HG02759 (cell line): ENCODE measurements at regions not wholly inside any gene's neighbourhood (a gene's known extent, or its start where the extent isn't known, plus 50 kb on each side); places are given as distances from the start of the nearest gene placed in this dataset.
A peak's percentile ranks its signal among the peaks of the same experiment; 100 is the strongest.

Experiments used
- ATAC-seq: cut with Tn5 transposase; IDR thresholded peaks from one replicate; pipeline ENCODE4 v1.9.1; 2021; ENCODE audit warnings: mild to moderate bottlenecking, moderate library complexity; ENCODE audit not compliant: unreplicated experiment

DNA sequence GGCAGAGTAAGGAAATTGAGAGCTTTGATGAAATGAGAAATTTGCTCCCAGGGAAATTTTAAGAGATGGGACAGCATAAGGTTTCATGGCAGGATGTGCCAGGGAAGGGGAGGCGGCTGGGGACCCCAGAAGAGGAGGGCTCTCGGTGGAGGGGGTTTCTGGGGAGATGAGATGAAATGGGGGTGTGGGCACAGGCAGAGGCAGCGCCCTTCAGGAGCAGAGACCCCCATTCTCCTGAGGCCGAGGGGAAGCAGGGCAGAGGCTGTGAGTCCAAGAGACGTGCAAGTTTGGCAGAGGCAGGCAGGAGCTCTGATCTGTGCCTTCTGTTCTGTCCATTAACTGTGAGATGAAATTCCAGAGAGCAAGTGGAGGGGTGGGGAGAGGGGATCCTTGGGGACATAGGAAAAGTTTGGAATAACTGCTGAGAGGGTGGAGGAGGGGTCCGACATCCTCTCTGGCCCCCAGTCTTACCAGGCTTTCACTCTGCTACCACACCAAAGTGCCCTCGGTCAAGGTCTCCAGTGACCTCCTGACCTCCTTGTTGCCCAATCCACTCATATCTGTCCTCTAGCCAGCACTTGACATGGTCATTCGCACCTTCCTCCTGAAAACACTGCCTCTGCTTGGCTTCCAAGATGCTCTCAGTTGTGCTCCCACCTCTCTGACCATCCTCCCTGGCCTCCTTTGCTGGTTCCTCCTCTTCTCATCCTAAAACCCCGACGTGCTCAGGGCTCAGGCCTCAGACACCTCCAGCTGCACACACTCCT is 108.1 kb upstream of the MVB12B start:
- ATAC-seq = no peak

DNA sequence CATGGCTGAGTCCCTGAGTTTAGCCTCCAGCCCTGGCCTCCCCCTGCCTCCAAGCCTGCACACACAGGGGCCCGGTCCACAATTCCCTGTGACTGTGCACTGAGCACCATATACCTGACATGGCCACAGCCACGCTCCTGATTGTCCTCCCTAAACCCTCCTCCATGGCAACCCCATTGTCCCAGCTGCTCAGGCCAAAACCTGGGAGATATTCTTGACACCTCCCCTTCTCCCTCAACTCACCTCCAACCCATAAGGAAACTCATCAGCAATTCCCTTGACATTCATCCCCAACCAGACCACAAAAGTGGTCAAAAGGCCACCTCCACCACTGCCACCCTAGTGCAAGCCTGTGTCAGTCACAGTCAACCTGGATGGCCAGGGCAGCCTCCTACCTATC is 107.5 kb upstream of the MVB12B start:
- ATAC-seq = no peak

DNA sequence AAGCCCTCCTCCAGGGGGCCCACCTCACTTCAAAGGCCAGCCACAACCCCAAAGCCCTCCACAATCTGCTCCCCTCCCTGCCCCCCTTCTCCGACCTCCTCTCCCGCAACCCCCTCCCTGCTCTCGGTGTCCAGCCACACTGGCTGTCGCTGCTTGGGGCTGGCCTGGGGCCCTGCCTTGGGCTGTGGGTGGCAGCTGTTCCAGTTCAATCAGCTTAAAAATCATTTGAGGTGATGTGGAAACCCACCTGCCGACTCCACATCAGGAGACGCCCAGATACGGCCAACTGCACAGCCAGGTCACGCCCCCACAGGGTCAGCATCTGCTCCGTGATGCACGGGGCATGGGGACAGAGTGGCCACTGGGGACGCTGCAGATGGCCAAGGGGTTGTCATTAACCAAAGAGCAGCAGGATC is 107.0 kb upstream of the MVB12B start:
- no peak for ATAC-seq

GRCh38 chr9:126221480-126221879 is 105.1 kb upstream of the MVB12B start:
- ATAC-seq = no peak

DNA sequence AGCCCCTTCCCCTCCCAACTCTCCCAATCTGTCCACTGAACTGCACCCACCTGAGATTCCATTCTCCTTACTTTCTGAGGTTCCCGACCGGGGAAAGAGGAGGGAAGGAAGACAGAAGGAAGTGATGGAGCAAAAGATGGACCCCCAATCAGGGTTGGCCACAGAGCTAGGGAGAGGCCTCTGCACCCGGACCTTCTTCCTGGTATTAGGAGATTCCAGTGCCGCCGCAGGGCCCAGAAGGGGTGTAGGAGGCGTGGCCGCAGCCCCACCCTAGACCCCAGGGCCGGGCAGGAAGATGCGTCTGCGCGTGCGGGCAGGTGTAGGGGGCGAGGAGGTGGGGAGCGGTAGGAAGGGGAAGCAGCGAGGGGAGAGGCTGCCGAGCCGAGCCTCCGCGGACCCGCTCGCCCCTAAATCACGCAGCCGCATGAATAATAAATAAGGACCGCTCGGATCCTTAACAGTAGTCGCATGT is 104.2 kb upstream of the MVB12B start:
- no peak for ATAC-seq

DNA sequence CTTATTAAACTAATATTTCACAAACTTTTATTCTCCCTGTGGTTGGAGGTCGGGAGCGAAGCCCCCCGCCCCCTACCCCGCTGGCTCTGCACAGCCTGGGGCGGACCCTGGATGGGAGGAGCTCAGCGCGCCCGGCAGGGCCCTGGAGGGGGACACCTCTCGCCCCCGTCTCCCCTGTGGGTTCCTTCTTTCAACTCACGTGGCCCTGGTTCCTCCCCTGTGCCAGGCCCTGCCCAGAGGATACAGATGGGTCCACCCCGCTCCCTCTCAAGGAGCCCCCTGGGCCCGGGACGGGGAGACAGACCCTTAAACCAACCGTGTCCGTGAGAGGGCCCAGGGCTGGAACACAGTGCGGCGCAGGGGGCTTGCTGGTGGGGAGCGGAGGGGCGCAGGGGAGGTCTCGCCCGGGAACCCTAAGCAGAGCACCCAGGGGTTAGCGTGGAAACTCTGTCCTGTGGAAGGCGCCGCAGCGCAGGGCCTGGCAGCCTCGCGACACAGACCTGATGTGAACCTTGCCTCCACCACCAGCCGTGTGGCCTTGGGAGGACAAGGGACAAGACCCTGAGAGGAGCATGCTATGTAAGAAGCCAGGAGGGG is 103.7 kb upstream of the MVB12B start:
- ATAC-seq = no peak

DNA sequence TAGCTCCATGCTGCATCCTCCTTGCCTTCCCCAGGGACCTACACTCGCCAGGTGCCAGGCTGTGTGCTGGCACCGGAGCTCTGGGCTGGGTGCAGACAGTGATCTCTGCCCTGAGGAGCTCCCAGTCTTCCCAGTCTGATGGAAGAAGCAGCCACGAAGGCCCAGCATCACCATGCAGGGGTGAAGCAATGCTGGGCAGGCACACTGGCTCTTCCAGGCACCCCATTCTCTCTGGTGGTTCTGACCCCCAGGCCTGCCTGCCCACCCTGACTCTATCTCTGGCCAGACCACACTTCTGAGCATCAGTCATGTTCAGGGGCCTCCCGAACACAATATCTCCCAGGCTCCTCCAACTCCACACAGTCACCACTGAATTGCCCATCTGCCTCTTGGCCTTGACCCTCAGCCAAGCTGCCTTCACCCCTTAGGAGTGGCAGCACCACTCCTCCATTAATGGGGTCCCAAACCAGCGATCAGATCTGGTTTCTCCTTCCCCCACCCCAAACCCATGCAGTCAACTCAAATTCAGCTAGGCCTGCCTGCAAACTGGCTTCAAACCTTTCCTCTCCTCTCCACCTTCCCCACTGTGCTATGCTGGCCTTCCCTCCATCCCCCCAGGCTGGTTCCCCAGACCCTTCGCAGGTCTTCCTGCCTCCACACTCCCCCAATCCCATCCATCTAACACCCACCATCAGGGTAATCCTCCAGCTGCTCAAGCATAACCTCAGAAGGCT is 102.7 kb upstream of the MVB12B start:
- ATAC-seq = no peak

GRCh38 chr9:126225611-126226609 is 100.7 kb upstream of the MVB12B start:
- ATAC-seq = no peak

DNA sequence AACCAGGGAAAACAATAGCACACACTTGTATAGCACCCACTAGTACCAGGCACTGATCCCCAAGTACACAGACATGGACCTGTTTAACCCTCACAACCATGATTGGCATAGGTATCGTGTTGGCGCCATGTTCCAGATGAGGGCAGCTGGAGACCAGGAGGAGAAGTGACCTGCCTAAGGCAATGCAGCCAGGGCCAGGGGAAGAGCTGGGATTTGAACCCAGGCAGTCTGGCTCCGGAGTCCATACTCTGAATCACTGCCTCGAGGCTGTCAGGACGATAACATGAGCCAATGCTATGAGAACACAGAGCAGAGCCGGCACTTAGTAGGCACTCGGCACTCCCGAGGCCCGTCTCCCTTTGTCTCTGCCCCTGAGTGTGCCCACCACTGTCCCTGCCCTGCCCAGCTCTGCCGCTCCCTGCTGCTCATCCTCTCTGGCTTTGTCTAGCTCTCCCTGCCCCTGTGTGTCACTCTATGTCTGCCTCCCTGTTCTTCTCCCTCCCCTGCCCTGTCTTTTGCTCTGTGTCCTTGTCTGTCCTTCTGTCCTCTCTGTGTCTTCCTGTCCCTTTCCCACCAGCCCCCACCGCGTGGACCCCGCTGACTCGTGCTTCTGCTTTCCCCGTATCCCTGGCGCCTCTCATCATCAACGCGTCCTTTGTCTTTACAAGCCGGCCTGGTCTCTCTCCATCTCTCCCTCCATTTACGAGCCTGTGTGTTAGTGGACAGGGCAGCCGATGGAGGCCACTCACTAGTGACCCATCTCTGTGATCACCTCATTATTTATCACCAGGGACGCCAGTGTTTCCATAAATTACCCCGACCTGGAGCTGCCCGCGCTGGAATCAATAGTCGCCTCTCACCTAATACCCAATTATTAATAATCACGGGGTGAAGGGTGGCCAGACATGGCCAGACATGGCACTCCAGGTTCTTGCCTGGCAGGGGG is 99.4 kb upstream of the MVB12B start:
- ATAC-seq = no peak

GRCh38 chr9:126228111-126228780 is 98.4 kb upstream of the MVB12B start:
- no peak for ATAC-seq

GRCh38 chr9:126228781-126229444 is 97.7 kb upstream of the MVB12B start:
- peak; percentile 77 for ATAC-seq

GRCh38 chr9:126229501-126229900 is 97.1 kb upstream of the MVB12B start:
- ATAC-seq = no peak

DNA sequence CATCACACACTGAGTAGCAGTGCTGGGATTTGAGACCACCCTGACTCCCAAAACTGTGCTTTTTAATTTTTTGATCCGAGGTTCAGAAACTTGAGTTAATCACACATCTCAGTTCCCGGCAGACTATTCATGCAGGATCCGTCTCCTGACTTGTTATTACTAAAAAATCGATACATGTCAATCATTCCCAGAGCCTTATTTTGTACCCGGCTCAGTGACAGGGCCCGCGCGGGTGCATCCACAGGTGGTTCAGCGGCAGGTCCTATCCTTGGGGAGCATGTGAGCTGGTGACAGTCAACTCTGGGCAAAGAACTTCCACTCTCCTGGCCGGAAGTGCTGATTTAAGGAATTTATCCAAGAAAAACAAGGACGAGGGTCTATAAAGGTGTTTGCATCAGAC is 95.9 kb upstream of the MVB12B start:
- ATAC-seq = no peak

DNA sequence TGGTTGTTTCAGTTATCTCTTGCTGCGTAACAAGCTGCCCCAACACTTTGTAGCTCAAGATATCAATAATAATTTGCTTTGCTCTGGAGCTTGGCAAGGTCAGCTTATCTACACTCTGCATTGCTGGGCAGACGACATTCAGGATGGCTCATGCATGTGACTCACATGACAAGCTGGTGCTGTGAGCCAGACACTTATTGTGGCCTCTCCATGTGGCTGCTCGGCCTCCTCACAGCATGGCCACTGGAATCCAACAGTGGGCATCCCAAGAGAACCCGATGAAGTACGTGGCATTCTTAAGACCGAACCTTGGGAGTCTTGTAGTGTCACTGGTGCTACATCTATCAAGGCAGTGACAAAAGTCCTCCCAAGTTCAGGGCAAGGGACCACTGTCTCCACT is 94.2 kb upstream of the MVB12B start:
- ATAC-seq = no peak

- ATAC-seq = no peak
These were observed 93.5 kb upstream of the MVB12B start for GRCh38 chr9:126233175-126233574.

DNA sequence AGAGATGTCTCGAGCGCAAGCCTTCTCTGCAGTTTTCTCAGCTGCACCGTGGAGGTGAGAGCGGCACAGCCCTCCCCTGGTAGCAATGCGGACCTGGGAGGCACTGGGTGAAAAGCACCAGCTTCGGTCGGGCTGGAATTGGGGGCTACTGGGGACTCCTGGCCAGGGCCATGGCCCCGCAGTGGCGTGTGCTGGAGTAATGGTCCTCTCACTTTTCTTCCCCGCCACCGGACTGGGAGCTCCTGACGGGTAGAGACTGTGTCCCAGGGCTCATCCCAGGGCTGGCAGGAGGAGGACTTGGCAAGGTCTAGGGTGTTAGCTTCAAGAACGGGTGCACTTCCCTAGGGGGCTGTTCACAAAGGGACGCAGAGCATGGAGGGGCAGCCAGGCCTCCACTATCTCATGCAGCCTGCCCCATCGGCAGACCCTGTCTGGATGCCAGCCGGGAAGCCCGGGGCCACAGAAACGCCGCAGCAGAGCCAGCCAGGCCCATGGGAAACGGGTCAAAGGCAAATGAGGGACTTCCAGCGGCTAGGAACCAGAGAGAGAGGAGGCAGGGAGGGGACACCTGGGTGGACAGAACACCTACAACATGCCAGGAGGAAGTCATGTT is 92.6 kb upstream of the MVB12B start:
- no peak for ATAC-seq

- no peak for ATAC-seq
These were observed 91.8 kb upstream of the MVB12B start for GRCh38 chr9:126234681-126235335.
